Lung microvascular endothelial cell (primary cell): ENCODE measurements at regions not wholly inside any gene's neighbourhood (a gene's known extent, or its start where the extent isn't known, plus 50 kb on each side); places are given as distances from the start of the nearest gene placed in this dataset.
"Not testable (repeated sequence)": the region's sequence is repeated elsewhere in the genome, so short reads cannot be mapped to it uniquely, and the experiment has no call there.

Experiments
- DNase-seq, 2 donors: peaks; one replicate each; pipeline versions ENCODE4 v3.0.0 to v3.0.0-alpha.2; 2010; ENCODE audit warnings: low read depth in 2 of 2

DNA sequence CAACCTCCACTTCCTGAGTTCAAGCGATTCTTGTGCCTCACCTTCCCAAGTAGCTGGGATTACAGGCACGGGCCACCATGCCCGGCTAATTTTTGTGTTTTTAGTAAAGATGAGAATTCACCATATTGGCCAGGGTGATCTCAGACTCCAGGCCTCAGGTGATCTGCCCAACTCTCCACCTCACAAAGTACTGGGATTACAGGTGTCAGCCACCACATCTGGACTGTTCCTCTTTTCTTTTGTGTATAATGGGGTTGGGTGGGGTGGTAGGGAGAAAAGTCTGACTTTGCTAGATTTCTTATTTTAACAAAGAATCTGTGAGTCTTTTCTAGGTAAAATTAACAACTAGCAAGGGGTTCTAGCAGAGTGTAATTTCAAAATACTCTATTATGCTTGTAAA, 92.7 kb upstream of the AMN1 start:
- no peak for DNase-seq

DNA sequence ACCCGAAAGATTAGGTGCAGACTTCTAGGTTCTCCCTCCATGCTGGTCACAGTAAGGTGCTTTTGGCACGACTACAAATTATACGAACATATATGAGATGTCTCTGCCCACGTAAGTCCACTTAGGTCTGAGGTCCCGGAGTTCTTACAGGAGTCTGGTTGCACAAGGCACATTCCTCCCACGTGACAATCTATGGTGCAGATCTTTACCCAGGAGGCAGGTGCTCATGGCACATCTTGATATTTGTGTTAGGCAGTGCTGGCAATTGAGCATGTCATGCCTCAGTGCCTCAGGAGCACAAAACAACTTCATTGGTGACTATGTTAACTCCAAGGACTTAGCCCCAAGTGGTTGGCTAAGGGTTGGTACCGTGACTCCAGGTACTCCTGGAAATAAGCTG, 92.0 kb upstream of the AMN1 start:
- no peak for DNase-seq

DNA sequence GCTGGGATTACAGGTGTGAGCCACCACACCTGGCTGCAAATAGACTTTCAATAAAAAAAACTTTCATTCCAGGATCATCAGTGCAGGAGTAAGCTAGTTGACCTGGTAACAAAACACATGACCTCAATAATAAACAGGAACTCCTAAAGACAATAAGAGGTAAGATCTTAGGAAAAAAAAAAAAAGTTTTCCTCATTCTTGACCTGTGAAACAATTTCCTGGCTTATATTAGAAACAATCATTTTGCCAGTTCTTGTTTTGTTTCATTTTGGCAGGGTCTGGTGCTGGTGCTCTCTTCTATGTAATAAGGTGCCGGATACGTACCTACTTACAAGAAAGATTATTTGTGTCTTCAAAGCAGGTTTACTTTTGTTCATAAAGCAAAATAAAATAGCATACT, 90.6 kb upstream of the AMN1 start:
- peak; percentile 40 to 88 for DNase-seq

DNA sequence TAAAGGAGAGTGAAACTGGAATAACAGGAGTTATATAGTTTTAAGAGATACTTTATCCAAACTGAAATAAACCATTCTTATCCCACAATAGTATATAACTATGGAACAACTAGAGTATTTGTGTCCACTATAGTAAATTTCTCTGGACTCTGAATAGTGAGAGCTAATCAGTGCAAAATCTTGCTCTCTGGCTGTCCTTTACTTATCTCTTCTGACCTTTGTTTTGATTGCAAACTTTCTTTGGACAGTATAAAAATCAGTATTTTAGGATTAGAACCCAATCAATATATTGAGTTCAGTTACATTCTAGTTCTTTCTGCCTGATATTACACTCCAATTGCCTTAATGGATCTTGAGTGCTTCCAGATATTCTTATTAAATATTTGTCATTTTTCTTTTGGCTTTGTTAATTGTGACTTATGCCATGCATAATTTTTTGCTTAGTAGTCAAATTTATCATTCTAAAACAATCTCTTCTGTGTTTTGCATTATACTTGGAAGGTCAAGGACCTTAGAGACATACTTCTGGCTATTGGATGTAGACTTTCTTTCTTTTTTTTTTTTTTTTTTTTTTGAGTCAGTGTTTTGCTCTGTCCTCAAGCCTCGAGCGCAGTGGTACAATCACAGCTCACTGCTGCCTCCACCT, 89.9 kb upstream of the AMN1 start:
- peak in 1 of 2 donors; percentile 8 for DNase-seq

DNA sequence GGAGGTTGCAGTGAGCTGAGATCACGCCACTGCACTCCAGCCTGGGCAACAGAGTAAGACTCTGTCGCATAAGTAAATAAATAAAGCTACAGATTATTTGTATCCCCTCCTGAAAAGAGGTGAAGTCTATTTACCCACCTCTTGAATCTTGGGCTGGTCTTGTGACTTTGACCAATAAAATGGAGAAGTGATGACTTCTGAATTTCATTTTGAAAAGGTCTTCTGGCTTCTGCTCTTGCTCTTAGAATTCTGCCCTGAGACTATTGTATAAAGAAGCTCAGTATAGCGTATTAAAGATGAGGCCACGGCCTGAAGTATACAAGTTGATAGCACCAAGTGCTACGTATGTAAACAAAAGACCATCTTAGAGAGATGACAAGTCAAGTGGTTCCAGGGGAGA, 88.3 kb upstream of the AMN1 start:
- DNase-seq = no peak

DNA sequence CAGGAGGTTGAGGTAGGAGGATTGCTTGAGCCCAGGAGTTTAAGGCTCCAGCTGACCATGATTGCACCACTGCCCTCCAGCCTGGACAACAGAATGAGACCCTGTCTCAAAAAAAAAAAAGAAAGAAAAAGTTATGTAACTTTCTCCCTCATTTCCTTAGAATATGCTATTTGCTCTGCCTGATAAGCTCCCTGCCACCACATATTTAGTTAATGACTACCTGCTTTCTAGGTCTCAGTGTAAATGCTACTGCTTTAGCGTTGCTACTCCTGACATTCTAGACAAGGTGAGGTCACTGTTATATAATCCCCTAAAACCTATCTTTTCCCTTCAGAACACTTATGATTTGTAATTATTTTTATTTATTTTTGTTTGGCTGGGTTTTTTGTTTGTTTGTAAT, 86.3 kb upstream of the AMN1 start:
- no peak for DNase-seq

DNA sequence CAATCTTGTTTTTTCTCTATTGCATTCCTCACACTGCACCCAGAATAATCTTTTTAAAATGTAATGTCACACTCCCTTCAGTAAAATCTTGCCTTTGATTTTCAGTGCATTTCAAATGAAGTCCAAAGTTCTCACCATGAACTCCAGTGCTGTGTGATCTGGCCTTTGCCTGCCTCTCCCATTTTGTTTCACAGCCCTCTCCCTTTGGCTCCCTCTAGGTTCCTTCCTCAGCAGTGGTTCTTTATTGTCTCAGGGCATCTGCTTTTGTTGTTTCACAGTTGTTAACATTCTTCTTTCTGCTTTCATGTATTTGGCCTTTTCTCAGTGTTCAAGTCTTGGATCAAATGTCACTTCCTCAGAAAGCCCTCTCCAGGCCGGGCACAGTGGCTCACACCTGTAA, 84.5 kb upstream of the AMN1 start:
- DNase-seq = peak; percentile 17 to 26

DNA sequence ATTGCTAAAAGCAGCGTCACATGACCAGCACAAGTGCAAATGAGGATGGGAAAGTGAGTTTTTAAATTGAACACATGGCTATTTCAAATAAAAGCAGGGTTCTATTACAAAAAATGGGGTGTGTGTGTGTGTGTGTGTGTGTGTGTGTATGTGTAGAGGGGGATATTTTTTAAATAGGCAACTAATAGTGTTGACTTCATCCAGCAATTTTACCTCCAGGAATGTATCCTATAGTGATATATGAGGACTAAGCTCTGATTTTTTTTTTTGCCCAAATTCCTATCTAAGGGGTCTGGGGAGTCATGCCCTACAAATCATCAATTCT, 78.9 kb upstream of the AMN1 start:
- DNase-seq = no peak

DNA sequence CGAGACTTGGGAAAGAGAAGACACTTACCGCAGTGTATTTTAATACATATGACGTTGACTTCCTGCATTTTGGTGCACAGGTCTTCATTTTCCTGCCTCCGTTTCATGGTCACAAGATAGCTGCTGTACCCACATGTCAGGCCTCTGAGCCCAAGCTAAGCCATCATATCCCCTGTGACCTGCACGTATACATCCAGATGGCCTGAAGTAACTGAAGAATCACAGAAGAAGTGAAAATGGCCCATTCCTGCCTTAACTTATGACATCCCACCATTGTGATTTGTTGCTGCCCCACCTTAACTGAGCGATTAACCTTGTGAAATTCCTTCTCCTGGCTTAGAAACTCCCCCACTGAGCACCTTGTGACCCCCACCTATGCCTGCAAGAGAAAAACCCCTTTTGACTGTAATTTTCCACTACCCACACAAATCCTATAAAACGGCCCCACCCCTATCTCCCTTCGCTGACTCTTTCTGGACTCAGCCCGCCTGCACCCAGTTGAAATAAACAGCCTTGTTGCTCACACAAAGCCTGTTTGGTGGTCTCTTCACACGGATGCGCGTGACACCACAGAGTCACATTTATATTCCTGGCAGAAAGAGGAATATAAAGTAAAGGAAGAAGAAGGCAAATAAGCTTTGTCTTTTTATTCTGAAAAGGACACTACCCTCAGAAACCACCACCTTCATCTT, 78.4 kb upstream of the AMN1 start:
- not testable (repeated sequence) for DNase-seq

DNA sequence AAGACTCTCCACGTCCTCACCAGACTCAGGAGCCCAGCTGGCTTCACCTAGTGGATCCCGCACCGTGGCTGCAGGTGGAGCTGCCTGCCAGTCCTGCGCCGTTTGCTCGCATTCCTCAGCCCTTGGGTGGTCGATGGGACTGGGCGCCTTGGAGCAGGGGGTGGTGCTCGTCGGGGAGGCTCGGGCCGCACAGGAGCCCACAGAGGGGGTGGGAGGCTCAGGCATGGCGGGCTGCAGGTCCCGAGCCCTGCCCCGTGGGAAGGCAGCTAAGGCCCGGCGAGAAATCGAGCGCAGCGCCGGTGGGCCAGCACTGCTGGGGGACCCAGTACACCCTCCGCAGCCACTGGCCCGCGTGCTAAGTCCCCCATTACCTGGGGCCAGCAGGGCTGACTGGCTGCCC, 76.9 kb upstream of the AMN1 start:
- DNase-seq = not testable (repeated sequence)

DNA sequence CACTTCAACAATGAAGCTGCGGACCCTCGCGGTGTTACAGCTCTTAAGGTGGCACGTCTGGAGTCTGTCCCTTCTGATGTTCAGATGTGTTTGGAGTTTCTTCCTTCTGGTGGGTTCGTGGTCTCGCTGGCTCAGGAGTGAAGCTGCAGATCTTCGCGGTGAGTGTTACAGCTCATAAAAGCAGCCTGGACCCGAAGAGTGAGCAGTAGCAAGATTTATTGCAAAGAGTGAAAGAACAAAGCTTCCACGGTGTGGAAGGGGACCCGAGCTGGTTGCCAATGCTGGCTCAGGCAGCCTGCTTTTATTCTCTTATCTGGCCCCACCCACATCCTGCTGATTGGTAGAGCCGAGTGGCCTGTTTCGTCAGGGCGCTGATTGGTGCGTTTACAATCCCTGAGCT, 75.9 kb upstream of the AMN1 start:
- not testable (repeated sequence) for DNase-seq

DNA sequence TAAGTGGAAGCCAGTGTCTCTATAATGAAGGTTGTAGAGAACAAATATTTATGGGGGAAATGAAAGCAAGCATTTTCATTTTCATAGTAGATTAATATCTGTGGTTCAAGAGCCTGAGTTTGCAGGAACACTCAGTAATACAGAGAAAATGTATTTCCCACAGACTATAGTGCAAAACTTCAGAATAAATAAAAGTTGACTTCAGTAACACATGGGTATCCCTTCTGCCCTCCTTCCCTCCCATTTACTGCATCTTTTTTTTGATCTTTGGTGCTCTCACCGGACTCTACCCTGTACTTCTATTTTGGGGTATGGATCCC, 75.3 kb upstream of the AMN1 start:
- no peak for DNase-seq

DNA sequence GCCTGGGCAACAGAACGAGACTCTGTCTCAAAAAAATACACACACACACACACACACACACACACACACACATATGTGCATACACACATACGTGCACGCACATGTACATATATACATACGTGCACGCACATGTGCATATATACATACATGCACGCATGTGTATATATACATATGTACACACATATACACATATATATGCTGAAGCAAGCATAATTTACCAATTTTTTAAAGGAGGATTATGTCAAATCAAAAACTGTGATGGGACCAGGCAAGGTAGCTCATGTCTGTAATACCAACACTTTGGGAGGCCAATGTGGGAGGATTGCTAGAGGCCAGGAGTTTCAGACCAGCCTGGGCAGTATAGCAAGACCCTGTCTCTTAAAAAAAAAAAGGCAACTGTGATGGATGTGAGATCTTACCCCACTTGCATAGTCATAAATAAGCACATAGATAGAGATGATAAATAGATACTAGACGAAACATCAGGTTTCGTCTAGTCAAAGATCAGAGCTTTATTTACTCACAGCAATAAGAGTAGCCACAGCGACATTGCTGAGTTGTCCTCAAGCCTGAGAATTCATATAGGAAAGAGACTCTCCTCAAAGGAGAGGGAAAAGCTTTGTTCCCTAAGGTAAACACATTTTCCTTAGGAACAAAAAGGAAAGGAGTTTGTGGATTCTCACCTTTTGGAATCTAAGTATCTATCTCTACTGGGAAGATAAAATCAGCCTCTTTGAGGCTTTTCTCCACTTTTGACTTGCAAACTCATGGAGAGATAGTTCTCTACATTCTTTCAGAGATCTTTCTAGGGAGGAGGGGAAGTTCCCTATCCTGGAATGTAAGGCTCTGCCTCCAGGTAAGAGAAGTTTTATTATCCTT, 74.7 kb upstream of the AMN1 start:
- no peak for DNase-seq

DNA sequence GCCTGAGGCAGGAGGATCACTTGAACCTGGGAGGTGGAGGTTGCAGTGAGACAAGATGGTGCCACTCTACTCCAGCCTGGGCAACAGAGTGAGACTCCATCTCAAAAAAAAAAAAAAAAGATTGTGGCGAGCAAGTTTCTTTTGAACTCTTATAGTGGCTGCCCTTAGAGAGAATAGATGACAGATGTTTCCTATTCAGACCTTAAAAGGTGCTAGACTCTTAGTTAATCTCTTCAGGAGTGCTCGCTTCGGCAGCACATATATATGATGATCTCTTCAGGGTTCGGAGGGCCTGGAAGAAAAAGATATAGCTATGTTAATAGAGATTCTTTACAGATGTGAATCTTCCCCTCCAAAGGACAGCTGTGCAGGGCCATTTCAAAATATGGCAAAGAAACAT, 73.1 kb upstream of the AMN1 start:
- no peak for DNase-seq

DNA sequence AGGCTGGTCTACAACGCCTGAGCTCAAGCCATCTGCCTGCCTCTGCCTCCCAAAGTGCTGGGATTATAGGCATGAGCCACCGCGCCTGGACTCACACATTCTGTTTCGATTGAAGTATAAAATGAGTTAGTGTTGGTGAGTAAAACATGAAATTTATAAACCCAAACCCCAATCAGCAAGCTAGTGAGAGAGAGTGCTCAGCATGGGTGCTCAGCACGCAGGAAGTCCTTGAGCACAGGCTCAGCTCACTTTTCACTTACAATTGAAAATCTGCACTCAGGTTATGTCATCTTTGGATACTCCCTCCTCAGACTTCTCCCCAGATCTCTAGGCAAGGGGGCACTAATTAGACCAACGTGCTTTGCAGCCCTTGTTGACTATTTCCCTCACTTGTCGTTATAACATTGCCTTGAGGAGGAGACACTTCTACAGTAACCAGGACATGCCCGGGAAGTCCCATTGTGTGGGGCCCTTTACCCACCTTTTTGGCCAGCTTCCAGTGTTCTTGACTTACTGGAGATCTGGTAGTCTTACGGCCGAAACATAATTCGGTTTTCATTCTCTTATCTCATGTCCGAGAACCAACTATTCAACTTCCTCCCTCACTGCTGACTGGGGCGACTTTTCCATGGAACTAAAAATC, 68.5 kb upstream of the AMN1 start:
- DNase-seq = no peak

DNA sequence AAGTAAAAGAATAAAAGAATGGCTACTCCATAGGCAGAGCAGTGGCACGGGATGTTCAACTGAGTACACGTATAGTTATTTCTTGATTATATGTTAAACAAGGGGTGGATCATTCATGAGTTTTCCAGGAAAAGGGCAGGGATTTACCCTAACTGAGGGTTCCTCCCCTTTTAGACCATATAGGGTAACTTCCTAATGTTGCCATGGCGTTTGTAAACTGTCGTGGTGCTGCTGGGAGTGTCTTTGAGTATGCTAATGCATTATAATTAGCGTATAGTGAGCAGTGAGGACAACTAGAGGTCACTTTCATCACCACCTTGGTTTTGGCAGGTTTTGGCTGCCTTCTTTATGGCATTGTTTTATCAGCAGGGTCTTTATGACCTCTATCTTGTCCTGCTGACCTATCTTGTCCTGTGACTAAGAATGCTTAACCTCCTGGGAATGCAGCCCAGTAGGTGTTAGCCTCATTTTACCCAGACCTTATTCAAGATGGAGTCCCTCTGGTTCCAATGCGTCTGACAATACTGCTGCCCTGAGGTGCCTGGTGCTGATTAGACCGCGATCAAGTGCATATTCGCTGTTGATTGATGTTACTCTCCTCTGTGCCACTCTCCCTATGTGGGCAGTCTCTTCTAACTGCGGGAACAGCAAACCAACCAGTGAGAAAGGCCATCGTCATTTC, 67.6 kb upstream of the AMN1 start:
- DNase-seq = no peak

DNA sequence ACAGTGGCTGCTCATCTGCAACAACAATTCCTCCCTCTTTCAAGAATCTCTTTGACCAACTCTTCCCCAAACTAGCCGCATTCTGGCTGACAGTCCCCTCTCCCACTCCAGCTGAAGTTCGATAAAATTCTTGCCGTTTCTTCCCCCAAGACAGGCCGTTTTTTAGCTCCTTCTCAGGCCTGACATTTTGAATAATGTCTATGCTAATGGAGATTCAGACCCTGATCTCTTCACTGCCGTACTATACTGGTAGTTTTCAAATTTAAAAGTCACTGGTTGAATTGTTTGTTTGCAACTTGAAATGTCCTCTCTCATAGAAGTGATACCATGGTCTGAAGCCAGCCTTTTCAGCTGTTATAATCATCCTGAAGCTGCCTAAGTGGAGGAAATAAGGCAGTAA, 65.9 kb upstream of the AMN1 start:
- no peak for DNase-seq

DNA sequence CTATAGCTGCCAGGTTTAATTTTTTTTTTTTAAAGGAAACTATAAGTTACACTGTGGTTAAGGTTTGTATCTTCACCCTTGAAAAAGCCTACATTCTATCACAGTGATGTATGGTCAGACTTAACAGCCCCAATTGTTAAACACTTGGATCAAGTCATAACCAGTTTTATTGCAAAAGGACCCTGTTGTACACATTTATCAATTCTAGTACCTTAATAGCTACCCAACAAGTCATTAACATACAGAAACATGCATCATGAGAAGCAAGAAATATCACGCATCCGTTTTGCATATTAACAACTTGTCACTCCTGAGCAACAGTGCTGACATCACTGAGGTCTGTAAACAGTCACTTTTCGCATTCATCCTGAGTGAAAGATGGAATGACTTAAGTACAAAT, 62.4 kb upstream of the AMN1 start:
- DNase-seq = not testable (repeated sequence)

DNA sequence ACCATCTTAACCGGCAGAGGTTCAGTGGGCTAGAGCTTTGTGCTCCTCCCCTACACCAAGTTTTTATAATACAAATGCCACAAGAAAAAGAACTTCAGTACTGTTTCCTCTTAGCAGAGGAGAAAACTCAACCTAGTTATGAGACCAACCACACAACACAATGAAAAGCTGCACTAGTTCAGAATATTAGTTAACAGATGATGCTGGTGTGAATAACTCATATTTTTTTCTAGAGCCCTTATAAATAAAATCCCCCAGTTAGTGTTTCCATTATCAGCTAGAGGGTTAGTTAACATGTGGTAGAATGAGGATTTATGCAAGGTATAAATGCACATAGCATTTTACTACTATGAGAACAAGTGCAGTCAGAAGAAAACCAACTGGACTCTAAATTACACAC, 61.9 kb upstream of the AMN1 start:
- no peak for DNase-seq

DNA sequence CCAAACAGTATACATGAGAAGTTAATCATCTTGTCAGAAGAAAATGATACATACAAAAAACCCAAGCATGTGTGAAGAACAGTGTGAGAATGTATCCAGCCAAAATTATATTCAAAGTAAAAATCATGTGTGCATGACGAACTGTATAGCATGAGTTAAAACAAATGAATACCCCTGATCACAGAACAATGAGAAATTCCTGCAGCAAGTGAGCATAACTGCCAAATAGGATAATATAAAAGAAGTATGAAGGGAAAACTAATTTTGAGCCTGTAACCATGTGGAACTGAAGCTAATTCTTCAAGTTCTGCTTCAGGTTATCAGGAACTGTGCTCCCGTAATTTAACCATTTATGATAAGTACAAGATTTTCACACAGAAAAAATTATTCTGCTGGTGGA, 56.5 kb upstream of the AMN1 start:
- DNase-seq = no peak

DNA sequence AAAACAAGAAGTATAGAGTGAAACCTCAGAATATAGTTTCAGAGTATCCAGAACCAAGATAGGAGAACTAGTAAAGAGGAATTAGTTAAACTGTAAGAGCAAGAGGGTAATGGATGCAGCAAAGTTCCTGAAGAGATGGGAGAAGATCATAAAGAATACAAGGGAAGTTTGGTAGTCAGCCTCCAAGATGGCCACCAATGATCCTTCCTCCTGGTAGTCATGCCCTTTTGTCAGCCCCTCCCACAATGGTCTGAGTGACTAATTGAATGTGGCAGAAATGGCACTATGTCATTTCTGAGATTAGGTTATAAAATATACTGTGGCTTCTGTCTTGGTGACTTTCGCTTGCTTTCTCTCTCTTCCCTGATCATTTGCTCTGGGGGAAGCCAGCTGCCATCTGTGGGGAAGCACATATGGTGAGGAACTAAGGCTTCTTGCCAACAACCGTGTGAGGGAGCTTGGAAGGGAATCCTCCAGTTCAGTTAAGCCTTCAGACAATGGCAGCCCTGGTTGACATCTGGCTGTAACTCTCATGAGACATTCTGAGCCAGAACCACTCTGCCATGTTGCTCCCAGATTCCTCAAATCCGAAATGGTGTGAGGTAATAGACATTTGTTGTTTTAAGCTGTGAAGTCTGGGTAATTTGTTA, 55.3 kb upstream of the AMN1 start:
- DNase-seq = no peak
